ENCODE measurements at regions not wholly inside any gene's neighbourhood (a gene's known extent, or its start where the extent isn't known, plus 50 kb on each side); places are given as distances from the start of the nearest gene placed in this dataset.
"Not testable (repeated sequence)": the region's sequence is repeated elsewhere in the genome, so short reads cannot be mapped to it uniquely, and the experiment has no call there.

- TF ChIP-seq CTCF (IDR thresholded peaks at IDR 0.05; ENCODE audit: control insufficient read depth, extremely low read depth, insufficient read depth) = no peak
- DNase-seq (ENCODE audit: low read depth) = no peak
- H3K4me3 ChIP-seq (ENCODE audit: low read depth, low read length) = no peak overlapping the region
Measured at GRCh38 chr21:35468991-35469390, 419.9 kb upstream of the RUNX1 start.

- no peak for TF ChIP-seq CTCF (IDR thresholded peaks at IDR 0.05; ENCODE audit: control insufficient read depth, extremely low read depth, insufficient read depth)
Measured at GRCh38 chr21:35467566-35467965, 418.5 kb upstream of the RUNX1 start.

GRCh38 chr21:35466681-35467080 lies 417.6 kb upstream of the RUNX1 start:
- H3K4me3 ChIP-seq (ENCODE audit: low read depth, low read length); DNase-seq (ENCODE audit: low read depth): not testable (repeated sequence)

More at GRCh38 chr21:35467566-35467965, 418.5 kb upstream of the RUNX1 start:
- H3K4me3 ChIP-seq (ENCODE audit: low read depth, low read length) = no peak overlapping the region
- DNase-seq (ENCODE audit: low read depth) = no peak

GRCh38 chr21:35465741-35466140 lies 416.6 kb upstream of the RUNX1 start:
- H3K4me3 ChIP-seq (ENCODE audit: low read depth, low read length) = no peak overlapping the region
- TF ChIP-seq CTCF (IDR thresholded peaks at IDR 0.05; ENCODE audit: control insufficient read depth, extremely low read depth, insufficient read depth) = no peak
- no peak for DNase-seq (ENCODE audit: low read depth)

GRCh38 chr21:35461700-35462099 lies 412.6 kb upstream of the RUNX1 start:
- TF ChIP-seq CTCF (IDR thresholded peaks at IDR 0.05; ENCODE audit: control insufficient read depth, extremely low read depth, insufficient read depth) = no peak
- no peak for DNase-seq (ENCODE audit: low read depth)
- no peak overlapping the region for H3K4me3 ChIP-seq (ENCODE audit: low read depth, low read length)

- TF ChIP-seq CTCF (IDR thresholded peaks at IDR 0.05; ENCODE audit: control insufficient read depth, extremely low read depth, insufficient read depth) = no peak
- no peak for DNase-seq (ENCODE audit: low read depth)
- H3K4me3 ChIP-seq (ENCODE audit: low read depth, low read length) = no peak overlapping the region
Measured at GRCh38 chr21:35460441-35460840, 411.3 kb upstream of the RUNX1 start.

- no peak overlapping the region for H3K4me3 ChIP-seq (ENCODE audit: low read depth, low read length)
- DNase-seq (ENCODE audit: low read depth) = no peak
- TF ChIP-seq CTCF (IDR thresholded peaks at IDR 0.05; ENCODE audit: control insufficient read depth, extremely low read depth, insufficient read depth) = no peak
Measured at GRCh38 chr21:35458405-35458804, 409.3 kb upstream of the RUNX1 start.
